Astrocyte (in vitro differentiated cells and primary cell): ENCODE measurements at regions not wholly inside any gene's neighbourhood (a gene's known extent, or its start where the extent isn't known, plus 50 kb on each side); places are given as distances from the start of the nearest gene placed in this dataset.

Experiments
- DNase-seq: peaks from one replicate; pipeline ENCODE4 v3.0.0-alpha.2; 2010; ENCODE audit warnings: low read depth
- FAIRE-seq: peaks from 2 replicates; lab custom pipeline; 2011; peaks lifted over from hg19 to GRCh38; lab: Jason Lieb, UNC
- H2AFZ ChIP-seq: 2 replicates; pipeline ENCODE4 v1.6.0; 2012; ENCODE audit warnings: low read depth, low read length, inconsistent platforms
- H3K27ac ChIP-seq: 2 replicates; pipeline ENCODE4 v1.5.1; 2011; ENCODE audit warnings: low read depth, low read length, inconsistent platforms
- H3K27me3 ChIP-seq: 2 replicates; pipeline ENCODE4 v1.6.0; 2011; ENCODE audit warnings: low read length, inconsistent platforms; ENCODE audit not compliant: insufficient read depth
- H3K36me3 ChIP-seq: 2 replicates; pipeline ENCODE4 v1.5.1; 2011; ENCODE audit warnings: low read length, inconsistent platforms; ENCODE audit not compliant: insufficient read depth
- H3K4me1 ChIP-seq: 2 replicates; pipeline ENCODE4 v1.5.1; 2011; ENCODE audit warnings: low read length, inconsistent platforms; ENCODE audit not compliant: insufficient read depth
- H3K4me2 ChIP-seq: 2 replicates; pipeline ENCODE4 v1.6.0; 2012; ENCODE audit warnings: low read length, inconsistent platforms
- H3K4me3 ChIP-seq: 2 replicates; pipeline ENCODE4 v1.5.1; 2011; ENCODE audit warnings: low read depth, mild to moderate bottlenecking, low read length, inconsistent platforms; ENCODE audit not compliant: insufficient read depth
- H3K79me2 ChIP-seq: 2 replicates; pipeline ENCODE4 v1.6.0; 2012; ENCODE audit warnings: mild to moderate bottlenecking, low read length, inconsistent platforms; ENCODE audit not compliant: insufficient read depth
- H3K9ac ChIP-seq: 2 replicates; pipeline ENCODE4 v1.6.0; 2012; ENCODE audit warnings: mild to moderate bottlenecking, low read length, inconsistent platforms
- H3K9me3 ChIP-seq: 2 replicates; pipeline ENCODE4 v1.5.1; 2012; ENCODE audit warnings: low read depth, mild to moderate bottlenecking, low read length, inconsistent platforms; ENCODE audit not compliant: insufficient read depth
- H4K20me1 ChIP-seq: 2 replicates; pipeline ENCODE4 v1.6.0; 2012; ENCODE audit warnings: low read length, inconsistent platforms; ENCODE audit not compliant: insufficient read depth
- H3K27ac Mint-ChIP-seq: one replicate; pipeline ENCODE4 v1.8.0; 2021; ENCODE audit warnings: mild to moderate bottlenecking, mixed read lengths; ENCODE audit not compliant: unreplicated experiment
- H3K27me3 Mint-ChIP-seq: one replicate; pipeline ENCODE4 v1.8.0; 2021; ENCODE audit warnings: low read depth, mixed read lengths; ENCODE audit not compliant: unreplicated experiment
- H3K36me3 Mint-ChIP-seq: one replicate; pipeline ENCODE4 v1.8.0; 2021; ENCODE audit warnings: low read depth, mixed read lengths; ENCODE audit not compliant: unreplicated experiment
- H3K4me1 Mint-ChIP-seq: one replicate; pipeline ENCODE4 v1.8.0; 2021; ENCODE audit warnings: low read depth, mixed read lengths; ENCODE audit not compliant: unreplicated experiment
- H3K4me3 Mint-ChIP-seq: one replicate; pipeline ENCODE4 v1.8.0; 2021; ENCODE audit warnings: mild to moderate bottlenecking, moderate library complexity, mixed read lengths; ENCODE audit not compliant: unreplicated experiment
- H3K9me3 Mint-ChIP-seq: one replicate; pipeline ENCODE4 v1.8.0; 2021; ENCODE audit warnings: mild to moderate bottlenecking, mixed read lengths; ENCODE audit not compliant: unreplicated experiment
- CTCF ChIP-seq: IDR thresholded peaks from 2 replicates; pipeline ENCODE4 v1.5.1; 2011; ENCODE audit warnings: low read depth, mild to moderate bottlenecking, inconsistent platforms, low read length, moderate library complexity; ENCODE audit not compliant: insufficient read depth
- EZH2 ChIP-seq: IDR thresholded peaks from 2 replicates; pipeline ENCODE4 v1.6.1; 2012; ENCODE audit warnings: mild to moderate bottlenecking, low read length, inconsistent platforms; ENCODE audit not compliant: insufficient read depth

- no peak overlapping the region for H2AFZ ChIP-seq
- no peaks in the 10 kb centered on the region for H3K36me3 Mint-ChIP-seq
These were observed 528.9 kb downstream of the DTWD2 start for GRCh38 chr5:118459490-118459889.

GRCh38 chr5:118456085-118456484 is 532.3 kb downstream of the DTWD2 start:
- Histone ChIP-seq H3K4me2 (no peak overlapping the region), H3K9me3 (no peaks in the 10 kb centered on the region), H3K9ac (no peak overlapping the region), H3K4me1 (no peaks in the 10 kb centered on the region), H3K79me2 (no peaks in the 10 kb centered on the region), H4K20me1 (no peaks in the 10 kb centered on the region), H3K36me3 (no peaks in the 10 kb centered on the region), H3K4me3 (no peak overlapping the region), H3K27ac (no peak overlapping the region), H3K27me3 (no peaks in the 10 kb centered on the region), H2AFZ (no peak overlapping the region)
- Mint-ChIP-seq H3K4me1 (no peaks in the 10 kb centered on the region), H3K27me3 (no peaks in the 10 kb centered on the region), H3K9me3 (no peaks in the 10 kb centered on the region), H3K36me3 (no peaks in the 10 kb centered on the region), H3K27ac (no peak overlapping the region), H3K4me3 (no peak overlapping the region)
- TF ChIP-seq EZH2 (no peak), CTCF (no peak)
- FAIRE-seq (no peak), DNase-seq (no peak)

More at GRCh38 chr5:118459490-118459889, 528.9 kb downstream of the DTWD2 start:
- no peak overlapping the region for H3K4me2 ChIP-seq
- H3K27me3 ChIP-seq: no peaks in the 10 kb centered on the region
- H3K4me3 ChIP-seq: no peak overlapping the region
- no peaks in the 10 kb centered on the region for H3K9me3 ChIP-seq
- no peaks in the 10 kb centered on the region for H3K4me1 Mint-ChIP-seq
- FAIRE-seq: no peak
- no peaks in the 10 kb centered on the region for H4K20me1 ChIP-seq
- H3K4me3 Mint-ChIP-seq: no peak overlapping the region
- H3K4me1 ChIP-seq: no peaks in the 10 kb centered on the region
- TF ChIP-seq EZH2: no peak
- no peak for TF ChIP-seq CTCF
- no peaks in the 10 kb centered on the region for H3K79me2 ChIP-seq
- no peaks in the 10 kb centered on the region for H3K27me3 Mint-ChIP-seq
- no peak overlapping the region for H3K27ac ChIP-seq
- no peaks in the 10 kb centered on the region for H3K36me3 ChIP-seq
- no peak overlapping the region for H3K9ac ChIP-seq
- DNase-seq: no peak
- no peaks in the 10 kb centered on the region for H3K9me3 Mint-ChIP-seq
- H3K27ac Mint-ChIP-seq: no peak overlapping the region

DNA sequence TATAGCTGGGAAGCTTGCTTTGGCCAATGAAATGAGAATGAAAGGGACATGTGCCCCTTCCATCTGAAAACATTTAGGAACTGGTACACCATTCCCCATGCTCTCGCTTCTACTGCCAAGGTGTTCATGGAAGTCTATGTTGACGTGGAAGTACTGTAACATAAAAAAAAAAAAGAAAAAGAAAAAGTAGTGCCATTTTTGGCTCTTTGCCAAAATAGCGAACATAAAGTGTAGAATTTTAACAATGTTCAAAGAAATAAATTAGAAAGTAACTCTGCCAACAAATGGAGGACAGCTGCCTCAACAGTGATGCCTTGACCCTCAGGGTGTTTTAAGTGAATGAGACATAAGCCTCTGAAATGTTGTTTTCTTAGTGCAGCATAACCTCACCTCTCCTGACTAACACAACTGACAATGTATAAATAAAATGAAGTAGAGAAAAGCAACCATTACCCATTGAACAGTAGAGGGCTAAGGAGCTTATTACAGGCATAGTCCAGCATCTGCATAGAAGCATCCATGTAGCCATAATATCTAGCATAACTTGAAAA is 536.6 kb downstream of the DTWD2 start:
- H3K9me3 Mint-ChIP-seq: no peaks in the 10 kb centered on the region
- no peaks in the 10 kb centered on the region for H3K9me3 ChIP-seq
- H3K79me2 ChIP-seq: no peaks in the 10 kb centered on the region
- H3K4me1 ChIP-seq: no peaks in the 10 kb centered on the region
- no peak overlapping the region for H3K4me2 ChIP-seq
- no peaks in the 10 kb centered on the region for H3K4me1 Mint-ChIP-seq
- no peaks in the 10 kb centered on the region for H3K27me3 ChIP-seq
- no peak for TF ChIP-seq CTCF
- TF ChIP-seq EZH2: no peak
- no peak overlapping the region for H3K27ac ChIP-seq
- H2AFZ ChIP-seq: no peak overlapping the region
- no peaks in the 10 kb centered on the region for H3K36me3 Mint-ChIP-seq
- FAIRE-seq (no peak), DNase-seq (no peak)
- no peak overlapping the region for H3K4me3 ChIP-seq
- no peak overlapping the region for H3K27ac Mint-ChIP-seq
- no peaks in the 10 kb centered on the region for H3K36me3 ChIP-seq
- no peaks in the 10 kb centered on the region for H4K20me1 ChIP-seq
- H3K9ac ChIP-seq: no peak overlapping the region
- no peaks in the 10 kb centered on the region for H3K27me3 Mint-ChIP-seq
- H3K4me3 Mint-ChIP-seq: no peak overlapping the region
